CD4-positive, alpha-beta T cell (primary cell): ENCODE measurements at regions not wholly inside any gene's neighbourhood (a gene's known extent, or its start where the extent isn't known, plus 50 kb on each side); places are given as distances from the start of the nearest gene placed in this dataset.
"Not testable (repeated sequence)": the region's sequence is repeated elsewhere in the genome, so short reads cannot be mapped to it uniquely, and the experiment has no call there.

Experiments
- ATAC-seq: fragments of 200-7000 bp; cut with Tn5 transposase; one replicate; pipeline ENCODE4 v1.10.0; 2022; ENCODE audit warnings: mild to moderate bottlenecking; ENCODE audit not compliant: poor library complexity
- CTCF ChIA-PET: fragments of 350-600 bp; sonication (Branson Sonifier 250); formaldehyde crosslinking; loops from one replicate; lab custom pipeline; 2021; ENCODE audit warnings: antibody characterized with exemption, inconsistent platforms; lab: Charles Lee
- POLR2A ChIA-PET: fragments of 350-600 bp; sonication (Branson Sonifier 250); formaldehyde crosslinking; loops from one replicate; lab custom pipeline; 2021; ENCODE audit warnings: antibody characterized with exemption, inconsistent platforms; lab: Charles Lee
- DNase-seq, 14 experiments: peaks; one replicate each; pipeline ENCODE4 v3.0.0-alpha.2; 2013 to 2020; ENCODE audit warnings: mixed read lengths in 2 of 14
- H3K27ac ChIP-seq, 2 donors: one replicate each; pipeline versions ENCODE4 v1.5.1 to v1.7.0; 2013; ENCODE audit warnings: low read length in 2 of 2, low read depth in 1 of 2, mild to moderate bottlenecking in 1 of 2
- H3K27me3 ChIP-seq, 2 experiments: 1 replicate in 1 of 2; 2 replicates in 1 of 2; pipeline versions ENCODE4 v1.6.1 to v1.7.0; 2013; ENCODE audit warnings: low read length in 2 of 2, control low read depth in 1 of 2, mild to moderate bottlenecking in 1 of 2, moderate library complexity in 1 of 2; ENCODE audit not compliant: insufficient read depth in 2 of 2, control insufficient read depth in 1 of 2
- H3K36me3 ChIP-seq: one replicate; pipeline ENCODE4 v1.6.1; 2013; ENCODE audit warnings: low read length, control low read depth; ENCODE audit not compliant: insufficient read depth
- H3K4me1 ChIP-seq: one replicate; pipeline ENCODE4 v1.6.1; 2013; ENCODE audit warnings: low read length, control low read depth; ENCODE audit not compliant: insufficient read depth
- H3K4me3 ChIP-seq: one replicate; pipeline ENCODE4 v1.5.1; 2013; ENCODE audit warnings: mild to moderate bottlenecking, low read length, moderate library complexity
- H3K9me3 ChIP-seq, 2 experiments: 1 replicate in 1 of 2; 2 replicates in 1 of 2; pipeline versions ENCODE4 v1.6.1 to v1.7.0; 2013; ENCODE audit warnings: low read length in 2 of 2, mild to moderate bottlenecking in 2 of 2, control low read depth in 1 of 2, moderate library complexity in 1 of 2; ENCODE audit not compliant: control insufficient read depth in 1 of 2, insufficient read depth in 1 of 2
- H3K27ac Mint-ChIP-seq: one replicate; pipeline ENCODE4 v1.8.0; 2020; ENCODE audit warnings: mixed read lengths
- H3K27me3 Mint-ChIP-seq: one replicate; pipeline ENCODE4 v1.8.0; 2021; ENCODE audit warnings: mixed read lengths
- H3K36me3 Mint-ChIP-seq: one replicate; pipeline ENCODE4 v1.8.0; 2021; ENCODE audit warnings: low read depth, mixed read lengths
- H3K4me1 Mint-ChIP-seq: one replicate; pipeline ENCODE4 v1.8.0; 2021; ENCODE audit warnings: low read depth, mixed read lengths
- H3K4me3 Mint-ChIP-seq: one replicate; pipeline ENCODE4 v1.8.0; 2020; ENCODE audit warnings: mild to moderate bottlenecking, mixed read lengths
- H3K9me3 Mint-ChIP-seq: one replicate; pipeline ENCODE4 v1.8.0; 2020; ENCODE audit warnings: mixed read lengths
- CTCF ChIP-seq: fragments of 200-600 bp; IDR thresholded peaks from one replicate; pipeline ENCODE4 v1.8.0; 2022; ENCODE audit warnings: antibody characterized with exemption, mild to moderate bottlenecking
- intact Hi-C, 2 experiments: fragments of 100-400 bp; cut with DNase I in 1 of 2; cut with micrococcal nuclease in 1 of 2; formaldehyde crosslinking; loops; one replicate each; pipeline versions ENCODE4 v1.15.1 to v1.9.0; 2023 to 2025; cut with DNase I, micrococcal nuclease

- ATAC-seq (no peak), DNase-seq (no peak)
- Histone ChIP-seq H3K4me1 (no peaks in the 10 kb centered on the region), H3K27me3 (no peaks in the 10 kb centered on the region), H3K27ac (no peak overlapping the region), H3K4me3 (no peak overlapping the region), H3K36me3 (no peaks in the 10 kb centered on the region), H3K9me3 (peaks cover 0 to 6% of the 10 kb centered on the region in 2 experiments)
- ChIA-PET CTCF (no interaction called here), POLR2A (no interaction called here)
- H3K27ac Mint-ChIP-seq = no peak overlapping the region
- H3K27me3 Mint-ChIP-seq = no peaks in the 10 kb centered on the region
- TF ChIP-seq CTCF = no peak
- intact Hi-C loops = no loop called here
- H3K4me1 Mint-ChIP-seq = no peaks in the 10 kb centered on the region
- no peak overlapping the region for H3K4me3 Mint-ChIP-seq
- H3K36me3 Mint-ChIP-seq = no peaks in the 10 kb centered on the region
- H3K9me3 Mint-ChIP-seq = peaks cover 9% of the 10 kb centered on the region
Observed at GRCh38 chr5:121660142-121660541, 191.5 kb upstream of the FTMT start.

DNA sequence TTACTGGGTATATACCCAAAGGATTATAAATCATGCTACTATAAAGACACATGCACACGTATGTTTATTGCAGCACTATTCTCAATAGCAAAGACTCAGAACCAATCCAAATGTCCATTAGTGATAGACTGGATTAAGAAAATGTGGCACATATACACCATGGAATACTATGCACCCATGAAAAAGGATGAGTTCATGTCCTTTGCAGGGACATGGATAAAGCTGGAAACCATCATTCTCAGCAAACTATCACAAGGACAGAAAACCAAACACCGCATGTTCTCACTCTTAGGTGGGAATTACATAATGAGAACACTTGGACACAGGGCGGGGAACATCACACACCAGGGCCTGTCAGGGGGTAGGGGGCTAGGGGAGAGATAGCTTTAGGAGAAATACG is 186.1 kb upstream of the FTMT start:
- DNase-seq, H3K4me1 Mint-ChIP-seq: not testable (repeated sequence)

DNA sequence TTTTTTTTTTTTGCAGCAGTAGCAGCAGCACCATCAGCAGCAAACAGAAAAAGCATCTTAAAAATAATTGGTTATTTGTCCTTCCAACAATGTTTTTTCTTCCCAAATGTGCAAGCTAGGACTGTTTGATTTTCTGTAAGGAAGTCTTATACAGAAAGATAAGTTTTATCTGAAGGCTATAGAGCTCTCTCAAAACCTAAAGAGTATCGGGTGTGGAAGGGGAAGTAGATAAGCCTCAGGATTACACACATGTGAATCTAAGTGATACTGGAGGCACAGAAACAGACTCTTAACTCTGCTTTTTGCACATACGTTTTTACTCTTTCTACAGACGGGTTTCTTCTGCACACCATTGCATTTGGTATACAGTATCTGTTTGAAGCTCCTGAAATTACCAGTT is 184.4 kb upstream of the FTMT start:
- no peaks in the 10 kb centered on the region for H3K36me3 Mint-ChIP-seq
- no peaks in the 10 kb centered on the region for H3K36me3 ChIP-seq
- no peak overlapping the region for H3K27ac Mint-ChIP-seq
- no peak overlapping the region for H3K27ac ChIP-seq
- DNase-seq (no peak), ATAC-seq (no peak)
- H3K4me3 ChIP-seq = no peak overlapping the region
- H3K4me3 Mint-ChIP-seq = no peak overlapping the region
- H3K27me3 ChIP-seq = no peaks in the 10 kb centered on the region
- H3K4me1 Mint-ChIP-seq = no peaks in the 10 kb centered on the region
- no peaks in the 10 kb centered on the region for H3K4me1 ChIP-seq
- H3K9me3 ChIP-seq = peaks cover 0 to 6% of the 10 kb centered on the region in 2 experiments
- no peak for TF ChIP-seq CTCF
- peaks cover 9% of the 10 kb centered on the region for H3K9me3 Mint-ChIP-seq
- intact Hi-C loops = no loop called here
- H3K27me3 Mint-ChIP-seq = no peaks in the 10 kb centered on the region
- ChIA-PET CTCF (no interaction called here), POLR2A (no interaction called here)

More for the DNA sequence above, 186.1 kb upstream of the FTMT start:
- H3K27me3 Mint-ChIP-seq, ATAC-seq, H3K4me1 ChIP-seq, H3K27me3 ChIP-seq, intact Hi-C loops, H3K4me3 Mint-ChIP-seq, H3K27ac Mint-ChIP-seq, CTCF ChIA-PET, H3K4me3 ChIP-seq, H3K36me3 ChIP-seq, H3K9me3 ChIP-seq, POLR2A ChIA-PET, H3K27ac ChIP-seq, H3K36me3 Mint-ChIP-seq: not testable (repeated sequence)
- peaks cover 11% of the 10 kb centered on the region for H3K9me3 Mint-ChIP-seq

DNA sequence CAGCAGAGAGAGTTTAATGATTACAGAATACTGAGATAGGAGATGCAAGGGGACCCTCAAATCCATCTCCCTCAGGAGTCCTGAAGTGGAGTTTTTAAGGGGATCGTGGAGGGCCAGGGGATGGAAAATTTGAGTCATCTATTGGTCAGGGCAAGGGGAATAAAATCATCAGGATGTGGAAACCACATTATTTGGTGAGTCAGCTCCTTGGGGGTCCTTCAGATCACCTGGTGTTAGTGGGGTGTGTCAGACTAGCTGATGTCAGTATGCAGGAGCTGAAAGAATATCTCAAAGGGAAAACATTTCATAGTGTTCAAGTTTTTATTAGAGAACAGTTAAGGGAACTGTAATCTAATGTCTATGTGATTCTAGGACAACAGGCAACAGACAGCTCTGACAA is 183.0 kb upstream of the FTMT start:
- no peak for ATAC-seq
- Mint-ChIP-seq H3K27me3 (no peaks in the 10 kb centered on the region), H3K27ac (no peak overlapping the region), H3K4me3 (no peak overlapping the region), H3K36me3 (no peaks in the 10 kb centered on the region), H3K9me3 (peaks cover 7% of the 10 kb centered on the region), H3K4me1 (no peaks in the 10 kb centered on the region)
- peaks cover 0 to 6% of the 10 kb centered on the region in 2 experiments for H3K9me3 ChIP-seq
- intact Hi-C loops = no loop called here
- CTCF ChIA-PET = no interaction called here
- no peak for DNase-seq
- no peak for TF ChIP-seq CTCF
- POLR2A ChIA-PET = no interaction called here
- no peak overlapping the region for H3K27ac ChIP-seq
- H3K27me3 ChIP-seq = no peaks in the 10 kb centered on the region
- H3K4me1 ChIP-seq = no peaks in the 10 kb centered on the region
- no peak overlapping the region for H3K4me3 ChIP-seq
- no peaks in the 10 kb centered on the region for H3K36me3 ChIP-seq
